ENCODE measurements at regions not wholly inside any gene's neighbourhood (a gene's known extent, or its start where the extent isn't known, plus 50 kb on each side); places are given as distances from the start of the nearest gene placed in this dataset.

DNA sequence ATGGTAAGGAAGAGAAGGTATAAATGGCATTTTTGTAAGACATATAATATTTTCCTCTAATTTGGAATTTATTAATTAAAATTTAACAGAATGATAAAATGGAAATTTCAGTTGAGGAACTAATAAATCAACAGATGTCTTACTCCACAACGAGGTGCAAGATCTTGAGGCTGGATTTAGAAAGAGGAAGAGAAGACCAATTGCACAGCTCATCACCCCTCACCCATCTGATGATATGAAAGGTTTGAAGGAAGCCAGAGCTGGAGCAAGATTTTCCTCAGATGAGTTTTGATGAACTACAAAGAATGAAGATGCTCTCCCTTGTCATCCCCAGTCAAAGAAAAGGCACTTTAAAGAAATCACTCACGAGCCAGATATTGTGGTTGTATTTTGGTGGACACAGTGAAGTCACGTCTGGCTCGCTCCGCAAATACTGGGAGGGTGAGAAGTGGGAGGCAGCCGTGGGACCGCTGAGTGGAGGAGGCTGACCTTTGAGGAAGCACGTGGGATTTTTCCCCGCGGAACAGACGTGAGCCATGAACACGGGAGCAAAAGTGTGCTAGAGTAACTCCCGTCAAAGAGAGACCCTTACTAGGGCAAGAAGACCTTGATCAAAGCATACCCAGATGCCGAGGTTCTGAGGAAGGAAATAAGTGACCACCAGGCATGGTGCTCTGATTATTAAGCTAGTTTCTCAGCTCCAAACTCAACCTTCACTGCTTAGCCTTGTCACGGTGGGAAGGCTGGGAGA, 511.4 kb downstream of the RNF144A start (continued):
- no peak for TF ChIP-seq CTCF (IDR thresholded peaks at IDR 0.05; ENCODE audit: low read depth, low read length, missing input control)

DNA sequence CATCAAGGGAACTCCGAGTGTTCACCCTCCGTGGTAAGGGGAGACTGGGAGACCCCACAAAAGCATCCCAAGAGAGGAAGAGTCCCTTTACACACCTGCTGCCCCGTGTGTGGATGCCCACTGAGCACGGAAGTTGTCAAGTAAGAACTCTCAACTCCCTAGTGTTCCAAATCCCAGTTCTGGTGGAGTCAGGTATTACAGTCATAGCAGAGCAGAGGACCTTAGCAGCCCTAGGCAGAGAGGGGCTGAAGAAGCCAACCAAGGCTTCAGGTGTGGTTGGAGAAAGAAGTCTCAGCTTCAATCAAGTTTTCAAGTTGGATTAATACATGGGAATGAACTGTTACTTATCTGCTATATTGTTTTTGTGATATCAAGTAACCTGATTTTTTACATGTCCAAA, 512.5 kb downstream of the RNF144A start:
- WGBS: 86% methylated on average over 4 of the region's 4 CpGs
- H3K27ac ChIP-seq (ENCODE audit: low read depth in 1 of 2, low read length in 2 of 2): no peak overlapping the region
- H3K27me3 ChIP-seq (ENCODE audit: control insufficient read depth in 4 of 4, insufficient read depth in 4 of 4, low read length in 3 of 4): no peaks in the 10 kb centered on the region
- no peak overlapping the region for H3K4me3 ChIP-seq (ENCODE audit: low read depth in 1 of 3, low read length in 3 of 3)
- H3K9ac ChIP-seq (ENCODE audit: low read depth in 1 of 2, low read length in 2 of 2): no peak overlapping the region
- no peak for TF ChIP-seq ATF3 (IDR thresholded peaks at IDR 0.05)
- no peak for TF ChIP-seq NR2F2 (IDR thresholded peaks at IDR 0.05)
- TF ChIP-seq, protein P1, sequence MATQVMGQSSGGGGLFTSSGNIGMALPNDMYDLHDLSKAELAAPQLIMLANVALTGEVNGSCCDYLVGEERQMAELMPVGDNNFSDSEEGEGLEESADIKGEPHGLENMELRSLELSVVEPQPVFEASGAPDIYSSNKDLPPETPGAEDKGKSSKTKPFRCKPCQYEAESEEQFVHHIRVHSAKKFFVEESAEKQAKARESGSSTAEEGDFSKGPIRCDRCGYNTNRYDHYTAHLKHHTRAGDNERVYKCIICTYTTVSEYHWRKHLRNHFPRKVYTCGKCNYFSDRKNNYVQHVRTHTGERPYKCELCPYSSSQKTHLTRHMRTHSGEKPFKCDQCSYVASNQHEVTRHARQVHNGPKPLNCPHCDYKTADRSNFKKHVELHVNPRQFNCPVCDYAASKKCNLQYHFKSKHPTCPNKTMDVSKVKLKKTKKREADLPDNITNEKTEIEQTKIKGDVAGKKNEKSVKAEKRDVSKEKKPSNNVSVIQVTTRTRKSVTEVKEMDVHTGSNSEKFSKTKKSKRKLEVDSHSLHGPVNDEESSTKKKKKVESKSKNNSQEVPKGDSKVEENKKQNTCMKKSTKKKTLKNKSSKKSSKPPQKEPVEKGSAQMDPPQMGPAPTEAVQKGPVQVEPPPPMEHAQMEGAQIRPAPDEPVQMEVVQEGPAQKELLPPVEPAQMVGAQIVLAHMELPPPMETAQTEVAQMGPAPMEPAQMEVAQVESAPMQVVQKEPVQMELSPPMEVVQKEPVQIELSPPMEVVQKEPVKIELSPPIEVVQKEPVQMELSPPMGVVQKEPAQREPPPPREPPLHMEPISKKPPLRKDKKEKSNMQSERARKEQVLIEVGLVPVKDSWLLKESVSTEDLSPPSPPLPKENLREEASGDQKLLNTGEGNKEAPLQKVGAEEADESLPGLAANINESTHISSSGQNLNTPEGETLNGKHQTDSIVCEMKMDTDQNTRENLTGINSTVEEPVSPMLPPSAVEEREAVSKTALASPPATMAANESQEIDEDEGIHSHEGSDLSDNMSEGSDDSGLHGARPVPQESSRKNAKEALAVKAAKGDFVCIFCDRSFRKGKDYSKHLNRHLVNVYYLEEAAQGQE (IDR thresholded peaks at IDR 0.05): no peak
- no peak for TF ChIP-seq RXRA (IDR thresholded peaks at IDR 0.05)
- TF ChIP-seq EGR1 (IDR thresholded peaks at IDR 0.05; ENCODE audit: low read depth in 2 of 2): no peak
- no peak for TF ChIP-seq GABPA (IDR thresholded peaks at IDR 0.05 in 1 of 2, conservative IDR thresholded peaks at IDR 0.05 in 1 of 2)
- TF ChIP-seq RAD21 (IDR thresholded peaks at IDR 0.05): no peak
- no peak for TF ChIP-seq FOXA2 (IDR thresholded peaks at IDR 0.05)
- TF ChIP-seq TAF1 (conservative IDR thresholded peaks at IDR 0.05): no peak
- TF ChIP-seq SP1 (IDR thresholded peaks at IDR 0.05): no peak
- TF ChIP-seq HNF4A (conservative IDR thresholded peaks at IDR 0.05): no peak
- TF ChIP-seq FOXA1 (IDR thresholded peaks at IDR 0.05): no peak
- TF ChIP-seq HNF4G (IDR thresholded peaks at IDR 0.05): no peak
- TF ChIP-seq, protein P2, sequence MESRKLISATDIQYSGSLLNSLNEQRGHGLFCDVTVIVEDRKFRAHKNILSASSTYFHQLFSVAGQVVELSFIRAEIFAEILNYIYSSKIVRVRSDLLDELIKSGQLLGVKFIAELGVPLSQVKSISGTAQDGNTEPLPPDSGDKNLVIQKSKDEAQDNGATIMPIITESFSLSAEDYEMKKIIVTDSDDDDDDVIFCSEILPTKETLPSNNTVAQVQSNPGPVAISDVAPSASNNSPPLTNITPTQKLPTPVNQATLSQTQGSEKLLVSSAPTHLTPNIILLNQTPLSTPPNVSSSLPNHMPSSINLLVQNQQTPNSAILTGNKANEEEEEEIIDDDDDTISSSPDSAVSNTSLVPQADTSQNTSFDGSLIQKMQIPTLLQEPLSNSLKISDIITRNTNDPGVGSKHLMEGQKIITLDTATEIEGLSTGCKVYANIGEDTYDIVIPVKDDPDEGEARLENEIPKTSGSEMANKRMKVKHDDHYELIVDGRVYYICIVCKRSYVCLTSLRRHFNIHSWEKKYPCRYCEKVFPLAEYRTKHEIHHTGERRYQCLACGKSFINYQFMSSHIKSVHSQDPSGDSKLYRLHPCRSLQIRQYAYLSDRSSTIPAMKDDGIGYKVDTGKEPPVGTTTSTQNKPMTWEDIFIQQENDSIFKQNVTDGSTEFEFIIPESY (IDR thresholded peaks at IDR 0.05): no peak
- no peak for TF ChIP-seq JUND (IDR thresholded peaks at IDR 0.05)
- no peak for TF ChIP-seq CTCF (IDR thresholded peaks at IDR 0.05; ENCODE audit: low read depth, low read length, missing input control)
- peaks cover 2 to 15% (median 6%) of the 10 kb centered on the region in 4 donors for H3K9me3 ChIP-seq (ENCODE audit: control insufficient read depth in 4 of 4, low read length in 3 of 4)
- no peak for DNase-seq (ENCODE audit: low spot score)
- no peaks in the 10 kb centered on the region for H3K36me3 ChIP-seq (ENCODE audit: control insufficient read depth in 4 of 4, insufficient read depth in 3 of 4, low read depth in 1 of 4, low read length in 3 of 4)
- H3K4me1 ChIP-seq (ENCODE audit: control insufficient read depth in 4 of 4, insufficient read depth in 4 of 4, low read length in 3 of 4): peaks cover 2 to 9% (median 6%) of the 10 kb centered on the region in 4 donors
